H1 (cell line): ENCODE measurements at regions not wholly inside any gene's neighbourhood (a gene's known extent, or its start where the extent isn't known, plus 50 kb on each side); places are given as distances from the start of the nearest gene placed in this dataset.

Experiments
- CTCF ChIA-PET: fragments of 300-600 bp; sonication (Branson Sonifier 250); formaldehyde crosslinking; loops from one replicate; lab custom pipeline; 2021; ENCODE audit not compliant: partially characterized antibody; lab: Charles Lee
- POLR2A ChIA-PET: fragments of 300-600 bp; sonication (Branson Sonifier 250); formaldehyde crosslinking; loops from one replicate; lab custom pipeline; 2021; ENCODE audit warnings: inconsistent platforms; ENCODE audit not compliant: partially characterized antibody; lab: Charles Lee
- DNase-seq, 2 experiments: peaks; one replicate each; pipeline versions ENCODE4 v3.0.0 to v3.0.0-alpha.2; 2010 to 2022; ENCODE audit warnings: low spot score in 2 of 2, low read depth in 1 of 2, mixed read lengths in 1 of 2
- FAIRE-seq: peaks from 2 replicates; lab custom pipeline; 2011; peaks lifted over from hg19 to GRCh38; lab: Jason Lieb, UNC
- H2AFZ ChIP-seq: 2 replicates; pipeline ENCODE4 v1.8.1; 2012; ENCODE audit warnings: low read length, inconsistent platforms
- H2AK5ac ChIP-seq: 2 replicates; pipeline ENCODE4 v1.6.1; 2013; ENCODE audit warnings: low read depth, low read length
- H2BK120ac ChIP-seq: replicated peaks from 2 replicates; pipeline ENCODE3; 2013; ENCODE audit warnings: low read depth, low read length, inconsistent platforms
- H2BK12ac ChIP-seq: 2 replicates; pipeline ENCODE4 v1.6.1; 2013; ENCODE audit warnings: low read depth, low read length
- H2BK15ac ChIP-seq: 2 replicates; pipeline ENCODE4 v1.6.1; 2013; ENCODE audit warnings: low read length
- H2BK20ac ChIP-seq: 2 replicates; pipeline ENCODE4 v1.6.1; 2013; ENCODE audit warnings: low read length
- H2BK5ac ChIP-seq: 2 replicates; pipeline ENCODE4 v1.6.1; 2013; ENCODE audit warnings: low read depth, low read length
- H3K14ac ChIP-seq: 2 replicates; pipeline ENCODE4 v1.6.1; 2013; ENCODE audit warnings: inconsistent platforms; ENCODE audit not compliant: insufficient read length
- H3K18ac ChIP-seq: 2 replicates; pipeline ENCODE4 v1.6.1; 2013; ENCODE audit warnings: low read length; ENCODE audit errors: extremely low read depth
- H3K23ac ChIP-seq: 2 replicates; pipeline ENCODE4 v1.6.1; 2013; ENCODE audit warnings: inconsistent platforms; ENCODE audit not compliant: insufficient read length
- H3K23me2 ChIP-seq: 2 replicates; pipeline ENCODE4 v1.6.1; 2013; ENCODE audit warnings: low read depth, low read length
- H3K27ac ChIP-seq: 2 replicates; pipeline ENCODE4 v1.6.1; 2011; ENCODE audit warnings: low read depth, low read length, inconsistent platforms
- H3K27me3 ChIP-seq, 4 experiments: replicated peaks in 1 of 4; 1 replicate in 1 of 4; 2 replicates in 3 of 4; pipeline versions ENCODE4 v1.6.1 to v1.8.1; 2011 to 2013; ENCODE audit warnings: low read length in 3 of 4, mild to moderate bottlenecking in 3 of 4, inconsistent platforms in 2 of 4, mixed read lengths in 2 of 4, moderate library complexity in 1 of 4; ENCODE audit not compliant: control insufficient read depth in 3 of 4, insufficient read depth in 3 of 4; ENCODE audit errors: extremely low read depth in 1 of 4
- H3K36me3 ChIP-seq, 4 experiments: 2 replicates each; pipeline versions ENCODE4 v1.6.1 to v1.8.1; 2011 to 2013; ENCODE audit warnings: mild to moderate bottlenecking in 4 of 4, low read length in 3 of 4, moderate library complexity in 2 of 4, control low read depth in 1 of 4, inconsistent platforms in 1 of 4; ENCODE audit not compliant: insufficient read depth in 4 of 4, control insufficient read depth in 2 of 4
- H3K4ac ChIP-seq: replicated peaks from 2 replicates; pipeline ENCODE3; 2013; ENCODE audit warnings: low read length, low read depth, mixed read lengths, inconsistent platforms; ENCODE audit not compliant: insufficient read length
- H3K4me1 ChIP-seq, 4 experiments: replicated peaks in 1 of 4; 1 replicate in 1 of 4; 2 replicates in 3 of 4; pipeline versions ENCODE4 v1.6.1 to v1.8.1; 2011 to 2013; ENCODE audit warnings: low read length in 3 of 4, inconsistent platforms in 2 of 4, mixed read lengths in 1 of 4; ENCODE audit not compliant: insufficient read depth in 4 of 4, control insufficient read depth in 3 of 4
- H3K4me2 ChIP-seq, 2 experiments: 2 replicates each; pipeline versions ENCODE4 v1.6.1 to v1.8.1; 2011 to 2013; ENCODE audit warnings: low read depth in 2 of 2, low read length in 2 of 2, control low read depth in 1 of 2, inconsistent platforms in 1 of 2, mild to moderate bottlenecking in 1 of 2; ENCODE audit not compliant: insufficient read depth in 1 of 2
- H3K4me3 ChIP-seq, 4 experiments: fragments of 200-600, 300-600 bp in 1 of 4; sonication (generic), shearing (Covaris generic), sonication (Bioruptor Twin) in 1 of 4; 2 replicates each; pipeline versions ENCODE4 v1.5.1 to v1.8.1; 2011 to 2016; ENCODE audit warnings: low read length in 4 of 4, low read depth in 3 of 4, control low read depth in 2 of 4, inconsistent platforms in 2 of 4, mild to moderate bottlenecking in 2 of 4, mixed read lengths in 1 of 4, moderate library complexity in 1 of 4; ENCODE audit not compliant: insufficient read depth in 2 of 4; ENCODE audit errors: extremely low read depth in 1 of 4
- H3K56ac ChIP-seq: replicated peaks from 2 replicates; pipeline ENCODE3; 2013; ENCODE audit warnings: low read depth, mild to moderate bottlenecking, mixed read lengths, low read length, inconsistent platforms; ENCODE audit not compliant: insufficient read length
- H3K79me1 ChIP-seq: 2 replicates; pipeline ENCODE4 v1.6.1; 2013; ENCODE audit warnings: low read depth, low read length, control low read depth
- H3K79me2 ChIP-seq, 2 experiments: 2 replicates each; pipeline versions ENCODE4 v1.6.1 to v1.8.1; 2012 to 2013; ENCODE audit warnings: low read length in 2 of 2, mild to moderate bottlenecking in 2 of 2, inconsistent platforms in 1 of 2; ENCODE audit not compliant: insufficient read depth in 2 of 2, control insufficient read depth in 1 of 2
- H3K9ac ChIP-seq, 4 experiments: replicated peaks in 1 of 4; 1 replicate in 1 of 4; 2 replicates in 3 of 4; pipeline versions ENCODE4 v1.6.1 to v1.8.1; 2011 to 2013; ENCODE audit warnings: low read depth in 3 of 4, low read length in 3 of 4, control low read depth in 2 of 4, mild to moderate bottlenecking in 2 of 4, moderate library complexity in 2 of 4, inconsistent platforms in 1 of 4; ENCODE audit errors: extremely low read depth in 1 of 4
- H3K9me3 ChIP-seq, 2 experiments: 2 replicates each; pipeline versions ENCODE4 v1.6.1 to v1.8.1; 2012 to 2013; ENCODE audit warnings: mild to moderate bottlenecking in 2 of 2, moderate library complexity in 2 of 2, control low read depth in 1 of 2, inconsistent platforms in 1 of 2, low read depth in 1 of 2, low read length in 1 of 2, mixed read lengths in 1 of 2; ENCODE audit not compliant: insufficient read depth in 2 of 2
- H4K20me1 ChIP-seq, 2 experiments: replicated peaks in 1 of 2; 2 replicates each; pipeline versions ENCODE3 to v1.8.1; 2011 to 2013; ENCODE audit warnings: inconsistent platforms in 2 of 2, low read length in 2 of 2, mild to moderate bottlenecking in 1 of 2; ENCODE audit not compliant: insufficient read depth in 2 of 2, control insufficient read depth in 1 of 2
- H4K5ac ChIP-seq: 2 replicates; pipeline ENCODE4 v1.6.1; 2013; ENCODE audit warnings: low read length, low read depth, mixed read lengths, inconsistent platforms; ENCODE audit not compliant: insufficient read length
- H4K8ac ChIP-seq: 2 replicates; pipeline ENCODE4 v1.8.0; 2013; ENCODE audit warnings: mild to moderate bottlenecking, moderate library complexity, low read length, inconsistent platforms; ENCODE audit not compliant: insufficient read depth; ENCODE audit errors: extremely low read depth
- H4K91ac ChIP-seq: replicated peaks from 2 replicates; pipeline ENCODE3; 2013; ENCODE audit warnings: low read length, mixed read lengths, inconsistent platforms; ENCODE audit not compliant: insufficient read length
- ATF2 ChIP-seq: IDR thresholded peaks from 2 replicates; pipeline ENCODE4 v1.6.1; 2012; ENCODE audit warnings: low read length, inconsistent platforms
- CHD1 ChIP-seq: IDR thresholded peaks from 2 replicates; pipeline ENCODE4 v1.6.1; 2012; ENCODE audit warnings: low read depth, low read length, improper control_type of control experiment
- CTBP2 ChIP-seq: IDR thresholded peaks from 2 replicates; pipeline ENCODE4 v1.7.0; 2011; ENCODE audit warnings: borderline replicate concordance, mild to moderate bottlenecking, moderate library complexity, mixed read lengths, low read length; ENCODE audit not compliant: insufficient read depth, insufficient read length
- EZH2 ChIP-seq: fragments of 200-600 bp; sonication (generic); IDR thresholded peaks from 2 replicates; pipeline ENCODE4 v1.7.1; 2012; ENCODE audit warnings: low read depth, mild to moderate bottlenecking, moderate library complexity, low read length, inconsistent platforms; ENCODE audit not compliant: severe bottlenecking
- GABPA ChIP-seq: IDR thresholded peaks from 2 replicates; pipeline ENCODE4 v1.6.1; 2011; ENCODE audit warnings: mild to moderate bottlenecking, low read length, moderate library complexity, borderline replicate concordance; ENCODE audit not compliant: insufficient read depth
- HDAC6 ChIP-seq: IDR thresholded peaks from one replicate; pipeline ENCODE4 v1.7.1; 2012; ENCODE audit warnings: low read depth, mild to moderate bottlenecking, inconsistent platforms, low read length, moderate library complexity
- PHF8 ChIP-seq: fragments of 200-600 bp; sonication (generic); conservative IDR thresholded peaks from 2 replicates; pipeline ENCODE4 v1.7.1; 2012; ENCODE audit warnings: low read depth, mild to moderate bottlenecking, inconsistent platforms, low read length, moderate library complexity
- POLR2A ChIP-seq, 2 experiments: IDR thresholded peaks; 1 replicate in 1 of 2; 2 replicates in 1 of 2; pipeline ENCODE4 v1.6.1; 2011; ENCODE audit warnings: low read depth in 2 of 2, low read length in 2 of 2, mild to moderate bottlenecking in 2 of 2; ENCODE audit errors: control extremely low read depth in 1 of 2
- POU5F1 ChIP-seq: IDR thresholded peaks from 2 replicates; pipeline ENCODE4 v1.6.1; 2011; ENCODE audit warnings: low read depth, mild to moderate bottlenecking, low read length, moderate library complexity
- RNF2 ChIP-seq: fragments of 200-900, 300-1000 bp; sonication (generic); IDR thresholded peaks from 2 replicates; pipeline ENCODE4 v1.7.1; 2016; ENCODE audit warnings: borderline replicate concordance, low read depth, mild to moderate bottlenecking, antibody characterized with exemption, low read length; ENCODE audit not compliant: poor library complexity, severe bottlenecking; ENCODE audit errors: missing control alignments
- SP2 ChIP-seq: IDR thresholded peaks from 2 replicates; pipeline ENCODE4 v1.6.1; 2012; ENCODE audit warnings: mild to moderate bottlenecking, low read length, inconsistent platforms
- TAF7 ChIP-seq: optimal IDR thresholded peaks from 2 replicates; pipeline ENCODE3; 2011; ENCODE audit warnings: low read depth, mild to moderate bottlenecking, inconsistent platforms, low read length, moderate library complexity, borderline replicate concordance
- TCF12 ChIP-seq: IDR thresholded peaks from 2 replicates; pipeline ENCODE4 v1.6.1; 2011; ENCODE audit warnings: low read depth, mild to moderate bottlenecking, low read length
- YY1 ChIP-seq: IDR thresholded peaks from 2 replicates; pipeline ENCODE4 v1.6.1; 2011; ENCODE audit warnings: low read depth, mild to moderate bottlenecking, low read length
- WGBS, 2 experiments: shearing (Covaris generic) in 1 of 2; methylation state at CpG; one replicate each; pipeline versions ENCODE4 v1.1.6 to v1.1.7; 2013 to 2015; ENCODE audit warnings: low lambda C conversion rate in 2 of 2, mixed read lengths in 2 of 2, inconsistent platforms in 1 of 2, low coverage in 1 of 2, missing lambda C conversion rate in 1 of 2; ENCODE audit not compliant: insufficient replicate concordance in 2 of 2, insufficient coverage in 1 of 2, insufficient read length in 1 of 2; ENCODE audit errors: extremely low coverage in 1 of 2, missing lambda C conversion rate in 1 of 2; 5-methylcytosine and 5-hydroxymethylcytosine counted together

GRCh38 chr10:53702489-53702888 is 929.9 kb upstream of the MBL2 start:
- no peak overlapping the region for H4K5ac ChIP-seq
- H3K27ac ChIP-seq = no peak overlapping the region
- no peak overlapping the region for H4K91ac ChIP-seq
- no peak overlapping the region for H4K8ac ChIP-seq
- H3K4me2 ChIP-seq = no peak overlapping the region
- H2AK5ac ChIP-seq = no peak overlapping the region
- H2BK20ac ChIP-seq = no peak overlapping the region
- H3K56ac ChIP-seq = no peak overlapping the region
- no peak overlapping the region for H2AFZ ChIP-seq
- CTCF ChIA-PET = no interaction called here
- no peaks in the 10 kb centered on the region for H3K4me1 ChIP-seq
- no peaks in the 10 kb centered on the region for H3K27me3 ChIP-seq
- no peaks in the 10 kb centered on the region for H3K36me3 ChIP-seq
- H2BK12ac ChIP-seq = no peak overlapping the region
- H2BK15ac ChIP-seq = no peak overlapping the region
- H3K9ac ChIP-seq = no peak overlapping the region
- no peak overlapping the region for H3K4me3 ChIP-seq
- no peak overlapping the region for H3K4ac ChIP-seq
- H3K79me2 ChIP-seq = no peaks in the 10 kb centered on the region
- H2BK5ac ChIP-seq = no peak overlapping the region
- no peak overlapping the region for H2BK120ac ChIP-seq
- no peak for DNase-seq
- no peak overlapping the region for H3K14ac ChIP-seq
- no peaks in the 10 kb centered on the region for H3K79me1 ChIP-seq
- H3K18ac ChIP-seq = no peak overlapping the region
- FAIRE-seq = no peak
- H4K20me1 ChIP-seq = no peaks in the 10 kb centered on the region
- H3K23me2 ChIP-seq = no peaks in the 10 kb centered on the region
- 90% methylated on average over 2 of the region's 2 CpGs; no CpG with 5 or more reads in 1 of the 2 experiments for WGBS, 2 experiments
- H3K23ac ChIP-seq = no peak overlapping the region
- no peaks in the 10 kb centered on the region for H3K9me3 ChIP-seq
- POLR2A ChIA-PET = no interaction called here
- TF ChIP-seq ATF2 (no peak), RNF2 (no peak), TCF12 (no peak), YY1 (no peak), CHD1 (no peak), PHF8 (no peak), CTBP2 (no peak), SP2 (no peak), TAF7 (no peak), GABPA (no peak), POU5F1 (no peak), POLR2A (IDR thresholded peaks at IDR 0.05; ENCODE audit: control extremely low read depth in 1 of 2, low read depth in 2 of 2, low read length in 2 of 2) (no peak), HDAC6 (no peak), EZH2 (no peak)
